HepG2 (cell line): ENCODE measurements at regions not wholly inside any gene's neighbourhood (a gene's known extent, or its start where the extent isn't known, plus 50 kb on each side); places are given as distances from the start of the nearest gene placed in this dataset.

ENCODE experiments used
- ATAC-seq: fragments of 200-7000 bp; cut with Tn5 transposase; 3 replicates; pipeline ENCODE4 v1.9.1; 2020; ENCODE audit warnings: mild to moderate bottlenecking, moderate library complexity
- BruUV-seq: library from RNA; stranded (reverse); fragments of 400-500 nt; replicated peaks from 2 replicates; lab custom pipeline; 2021; lab: Mats Ljungman, UMichigan
- CTCF ChIA-PET: fragments of 300-600 bp; formaldehyde crosslinking; extraction: SDS; loops from one replicate; lab custom pipeline; 2021; ENCODE audit warnings: low total read pairs, inconsistent platforms, low intra/inter-chr PET ratio; lab: Yijun Ruan, JAX
- POLR2A ChIA-PET: fragments of 350-600 bp; sonication (Branson Sonifier 250); formaldehyde crosslinking; loops from one replicate; lab custom pipeline; 2020; ENCODE audit warnings: antibody characterized with exemption, inconsistent platforms; lab: Yijun Ruan, JAX
- DNase-seq: peaks from one replicate; pipeline ENCODE4 v3.0.0-alpha.2; 2015; ENCODE audit warnings: low spot score
- FAIRE-seq: peaks from 3 replicates; lab custom pipeline; 2011; peaks lifted over from hg19 to GRCh38; lab: Jason Lieb, UNC
- H2AFZ ChIP-seq: one replicate; pipeline ENCODE4 v1.6.1; 2011; ENCODE audit warnings: low read length, inconsistent platforms
- H3K27ac ChIP-seq: fragments of 300-600 bp; 3 replicates; pipeline ENCODE4 v1.8.0; 2011; ENCODE audit warnings: mixed run types, mild to moderate bottlenecking, mixed read lengths, low read length, inconsistent platforms; ENCODE audit not compliant: insufficient read depth; ENCODE audit errors: extremely low read length
- H3K27me3 ChIP-seq, 2 experiments: fragments of 200-600 bp in 1 of 2; 2 replicates in 1 of 2; 3 replicates in 1 of 2; pipeline versions ENCODE4 v1.6.0 to v1.8.0; 2011; ENCODE audit warnings: low read length in 2 of 2, mild to moderate bottlenecking in 2 of 2, moderate library complexity in 2 of 2, inconsistent platforms in 1 of 2; ENCODE audit not compliant: insufficient read depth in 2 of 2, control insufficient read depth in 1 of 2
- H3K36me3 ChIP-seq, 2 experiments: fragments of 200-600 bp in 1 of 2; replicated peaks in 1 of 2; 2 replicates in 1 of 2; 3 replicates in 1 of 2; pipeline versions ENCODE4 v1.5.1 to v1.8.0; 2011; ENCODE audit warnings: low read length in 2 of 2, inconsistent platforms in 1 of 2; ENCODE audit not compliant: insufficient read depth in 2 of 2, control insufficient read depth in 1 of 2
- H3K4me1 ChIP-seq: 2 replicates; pipeline ENCODE4 v1.5.1; 2012; ENCODE audit warnings: low read length, inconsistent platforms; ENCODE audit not compliant: insufficient read depth
- H3K4me2 ChIP-seq: 2 replicates; pipeline ENCODE4 v1.6.0; 2011; ENCODE audit warnings: low read depth, low read length, inconsistent platforms
- H3K4me3 ChIP-seq, 3 experiments: fragments of 200-600 bp in 1 of 3; sonication (generic), shearing (Covaris generic) in 1 of 3; replicated peaks in 1 of 3; 2 replicates each; pipeline ENCODE4 v1.5.1; 2011 to 2016; ENCODE audit warnings: low read length in 3 of 3, inconsistent platforms in 2 of 3, low read depth in 2 of 3, mild to moderate bottlenecking in 2 of 3, control low read depth in 1 of 3, mixed read lengths in 1 of 3; ENCODE audit not compliant: insufficient read depth in 1 of 3
- H3K79me2 ChIP-seq: one replicate; pipeline ENCODE4 v1.6.1; 2011; ENCODE audit warnings: low read length, inconsistent platforms; ENCODE audit not compliant: insufficient read depth
- H3K9ac ChIP-seq: 2 replicates; pipeline ENCODE4 v1.6.0; 2011; ENCODE audit warnings: mild to moderate bottlenecking, low read depth, low read length, inconsistent platforms; ENCODE audit not compliant: insufficient read depth
- H3K9me3 ChIP-seq: 2 replicates; pipeline ENCODE4 v1.5.1; 2012; ENCODE audit warnings: mild to moderate bottlenecking, low read length
- H4K20me1 ChIP-seq: 2 replicates; pipeline ENCODE4 v1.6.0; 2011; ENCODE audit warnings: inconsistent platforms, mild to moderate bottlenecking, low read length, moderate library complexity; ENCODE audit not compliant: insufficient read depth
- GPBP1L1 ChIP-seq: sonication (generic); formaldehyde crosslinking; IDR thresholded peaks from 2 replicates; pipeline ENCODE4 v1.5.0; 2020; ENCODE audit warnings: mild to moderate bottlenecking, missing genetic modification reagents
- HOXA7 ChIP-seq: sonication (generic); formaldehyde crosslinking; IDR thresholded peaks from 2 replicates; pipeline ENCODE4 v1.8.1; 2022; ENCODE audit warnings: mild to moderate bottlenecking, missing genetic modification reagents, moderate library complexity
- IKZF4 ChIP-seq: sonication (generic); formaldehyde crosslinking; IDR thresholded peaks from 2 replicates; pipeline ENCODE4 v1.5.1; 2020; ENCODE audit warnings: borderline replicate concordance, mild to moderate bottlenecking, low read depth, missing genetic modification reagents; ENCODE audit errors: not compliant biosample characterization
- KLF15 ChIP-seq: sonication (generic); formaldehyde crosslinking; IDR thresholded peaks from 2 replicates; pipeline ENCODE4 v1.8.1; 2023; ENCODE audit warnings: borderline replicate concordance, mild to moderate bottlenecking, inconsistent platforms, missing genetic modification reagents, mixed read lengths
- MLXIP ChIP-seq: sonication (generic); formaldehyde crosslinking; IDR thresholded peaks from 2 replicates; pipeline ENCODE4 v1.9.0; 2021; ENCODE audit warnings: missing genetic modification reagents, borderline replicate concordance
- NR0B2 ChIP-seq: sonication (generic); formaldehyde crosslinking; IDR thresholded peaks from 2 replicates; pipeline ENCODE4 v1.4.0; 2020; ENCODE audit warnings: mild to moderate bottlenecking, missing genetic modification reagents
- PAF1 ChIP-seq: IDR thresholded peaks from 2 replicates; pipeline ENCODE4 v1.6.1; 2016; ENCODE audit warnings: missing genetic modification reagents, missing compliant biosample characterization
- POGZ ChIP-seq: sonication (generic); formaldehyde crosslinking; IDR thresholded peaks from 2 replicates; pipeline ENCODE4 v1.4.0; 2020; ENCODE audit warnings: mild to moderate bottlenecking, missing genetic modification reagents
- POLR2G ChIP-seq: fragments of 200-400 bp; formaldehyde crosslinking; IDR thresholded peaks from 2 replicates; pipeline ENCODE4 v1.6.1; 2018; ENCODE audit warnings: mild to moderate bottlenecking, low read depth, low read length, moderate library complexity
- SALL2 ChIP-seq: sonication (generic); formaldehyde crosslinking; IDR thresholded peaks from 2 replicates; pipeline ENCODE4 v1.8.1; 2023; ENCODE audit warnings: mild to moderate bottlenecking, missing genetic modification reagents, inconsistent platforms
- SIN3B ChIP-seq: fragments of 150-350 bp; IDR thresholded peaks from 2 replicates; pipeline ENCODE4 v1.6.1; 2014; ENCODE audit warnings: low read length
- TEAD3 ChIP-seq: optimal IDR thresholded peaks from 2 replicates; pipeline ENCODE3; 2016; ENCODE audit warnings: borderline replicate concordance
- XBP1 ChIP-seq: sonication (generic); formaldehyde crosslinking; IDR thresholded peaks from 2 replicates; pipeline ENCODE4 v1.5.0; 2020; ENCODE audit warnings: missing genetic modification reagents
- ZBTB7B ChIP-seq: sonication (generic); formaldehyde crosslinking; IDR thresholded peaks from 2 replicates; pipeline ENCODE4 v1.4.0; 2020; ENCODE audit warnings: missing genetic modification reagents
- ZNF17 ChIP-seq: sonication (generic); formaldehyde crosslinking; IDR thresholded peaks from 2 replicates; pipeline ENCODE4 v1.5.0; 2020; ENCODE audit warnings: mild to moderate bottlenecking, missing genetic modification reagents
- ZNF296 ChIP-seq: sonication (generic); formaldehyde crosslinking; conservative IDR thresholded peaks from 2 replicates; pipeline ENCODE4 v1.5.0; 2020; ENCODE audit warnings: mild to moderate bottlenecking, missing genetic modification reagents
- ZNF460 ChIP-seq: sonication (generic); formaldehyde crosslinking; IDR thresholded peaks from 2 replicates; pipeline ENCODE4 v1.5.1; 2020; ENCODE audit warnings: missing genetic modification reagents, mild to moderate bottlenecking, borderline replicate concordance
- ZNF770 ChIP-seq: sonication (generic); formaldehyde crosslinking; IDR thresholded peaks from 2 replicates; pipeline ENCODE4 v1.5.0; 2020; ENCODE audit warnings: mild to moderate bottlenecking, missing genetic modification reagents
- ZNF839 ChIP-seq: sonication (generic); formaldehyde crosslinking; IDR thresholded peaks from 2 replicates; pipeline ENCODE4 v1.4.0; 2020; ENCODE audit warnings: missing genetic modification reagents, mild to moderate bottlenecking, borderline replicate concordance
- WGBS: methylation state at CpG from one replicate; pipeline ENCODE4 v1.1.6; 2017; ENCODE audit warnings: low lambda C conversion rate; 5-methylcytosine and 5-hydroxymethylcytosine counted together
- in situ Hi-C: cut with HindIII; loops from 2 replicates; pipeline ENCODE4 v1.10.0; 2017; ENCODE audit warnings: low pct_unique_long_range_greater_than_20kb; ENCODE audit not compliant: extremely low pct_ligation_motif_present
- intact Hi-C: fragments of 100-400 bp; cut with micrococcal nuclease; formaldehyde crosslinking; loops from one replicate; pipeline ENCODE4 v1.10.0; 2022; ENCODE audit not compliant: unreplicated experiment

GRCh38 chr18:34002130-34002529, 222.6 kb downstream of the NOL4 start:
- TF ChIP-seq ZNF17 (CRISPR knock-in tag) (no peak), SALL2 (CRISPR knock-in tag) (no peak), ZNF460 (CRISPR knock-in tag) (no peak), ZNF839 (no peak), IKZF4 (CRISPR knock-in tag) (no peak), ZBTB7B (CRISPR knock-in tag) (no peak), KLF15 (no peak), HOXA7 (CRISPR knock-in tag) (no peak), SIN3B (no peak), GPBP1L1 (CRISPR knock-in tag) (no peak), MLXIP (no peak), POLR2G (no peak), NR0B2 (CRISPR knock-in tag) (no peak), TEAD3 (CRISPR knock-in tag) (no peak), XBP1 (CRISPR knock-in tag) (no peak), PAF1 (CRISPR knock-in tag) (no peak), POGZ (no peak), ZNF296 (CRISPR knock-in tag) (no peak), ZNF770 (CRISPR knock-in tag) (no peak)
- Histone ChIP-seq H3K79me2 (no peaks in the 10 kb centered on the region), H3K4me2 (no peak overlapping the region), H3K4me3 (no peak overlapping the region), H3K4me1 (no peaks in the 10 kb centered on the region), H2AFZ (no peak overlapping the region), H3K36me3 (no peaks in the 10 kb centered on the region), H3K9ac (no peak overlapping the region), H4K20me1 (no peaks in the 10 kb centered on the region), H3K27ac (no peak overlapping the region), H3K27me3 (no peaks in the 10 kb centered on the region), H3K9me3 (peaks cover 17% of the 10 kb centered on the region)
- ChIA-PET POLR2A (no interaction called here), CTCF (no interaction called here)
- intact Hi-C loops = no loop called here
- FAIRE-seq = no peak
- WGBS = 41% methylated on average over 1 of the region's 1 CpG
- in situ Hi-C loops = no loop called here
- DNase-seq = no peak
- ATAC-seq = no peak
- BruUV-seq = no TSS peak
